GM12878 (cell line): ENCODE measurements at regions not wholly inside any gene's neighbourhood (a gene's known extent, or its start where the extent isn't known, plus 50 kb on each side); places are given as distances from the start of the nearest gene placed in this dataset.

Source experiments
- HCFC1 ChIP-seq: fragments of 150-350 bp; IDR thresholded peaks from 2 replicates; pipeline ENCODE4 v1.6.1; 2014; ENCODE audit warnings: low read length
- LARP7 ChIP-seq: fragments of 450-650 bp; IDR thresholded peaks from 2 replicates; pipeline ENCODE4 v1.6.1; 2017; ENCODE audit warnings: mild to moderate bottlenecking
- MYB ChIP-seq: fragments of 150-350 bp; IDR thresholded peaks from 2 replicates; pipeline ENCODE4 v1.6.1; 2014; ENCODE audit warnings: mild to moderate bottlenecking, low read depth, low read length, borderline replicate concordance
- PAX8 ChIP-seq: fragments of 450-650 bp; IDR thresholded peaks from 2 replicates; pipeline ENCODE4 v1.6.1; 2017; ENCODE audit warnings: mild to moderate bottlenecking, moderate library complexity
- TCF7 ChIP-seq: IDR thresholded peaks from 2 replicates; pipeline ENCODE4 v1.6.1; 2014; ENCODE audit warnings: antibody characterized with exemption, borderline replicate concordance
- YBX1 ChIP-seq: fragments of 450-650 bp; IDR thresholded peaks from 2 replicates; pipeline ENCODE4 v1.6.1; 2016; ENCODE audit warnings: antibody characterized with exemption
- TF ChIP-seq, protein P1 (sequence below): fragments of 450-650 bp; IDR thresholded peaks from 2 replicates; pipeline ENCODE4 v1.6.1; 2018; ENCODE audit warnings: borderline replicate concordance, mild to moderate bottlenecking; ENCODE audit not compliant: partially characterized antibody
- TF ChIP-seq, protein P2 (sequence below): IDR thresholded peaks from 2 replicates; pipeline ENCODE4 v1.6.1; 2012; ENCODE audit warnings: improper control_type of control experiment, low read depth, low read length; ENCODE audit not compliant: insufficient replicate concordance

DNA sequence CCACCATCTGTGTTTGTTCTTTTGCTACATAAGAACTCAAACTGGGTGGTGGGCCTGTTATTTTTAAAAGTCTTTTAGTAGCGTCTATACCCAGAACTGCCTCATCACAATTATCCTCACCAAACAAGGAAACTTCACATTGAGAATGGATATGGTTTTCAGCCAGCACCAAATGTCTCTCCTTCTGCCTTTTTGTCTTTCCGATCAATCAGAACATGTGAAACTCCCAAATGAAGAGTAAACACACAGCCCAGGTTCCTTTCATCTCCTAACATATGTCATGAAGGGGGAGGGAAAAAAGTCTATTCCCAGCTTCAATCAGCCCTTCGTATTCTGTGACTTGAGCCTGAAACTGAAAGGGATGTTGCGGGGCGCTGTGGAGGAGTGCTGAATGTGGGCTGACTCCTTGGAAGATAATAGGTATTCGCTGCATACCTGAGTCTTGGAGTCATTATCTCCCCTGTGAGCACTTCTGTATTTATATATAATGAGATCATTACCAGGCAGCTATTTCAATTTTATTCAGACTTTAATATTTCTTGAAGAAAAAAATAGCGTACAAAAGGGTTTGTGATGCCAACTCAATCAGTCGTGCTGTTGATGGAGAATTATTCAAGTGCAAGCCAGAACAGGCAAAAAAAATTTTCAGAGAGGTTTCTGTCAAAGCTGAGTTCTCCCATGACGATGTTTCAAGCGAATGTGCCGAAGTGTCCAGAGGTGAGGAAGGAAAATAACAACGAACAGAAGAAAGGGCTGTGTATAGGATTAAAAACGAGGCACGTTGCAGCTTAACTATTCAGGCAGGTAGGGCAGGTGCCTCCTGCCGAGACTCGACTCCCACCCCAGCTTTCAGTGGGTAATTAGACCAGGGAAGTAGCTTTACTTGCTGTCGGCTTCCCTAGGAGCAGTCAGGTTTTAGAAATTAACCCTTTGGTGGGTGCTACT lies 163.9 kb upstream of the NOCT start (continued):
- TF ChIP-seq, protein P1, sequence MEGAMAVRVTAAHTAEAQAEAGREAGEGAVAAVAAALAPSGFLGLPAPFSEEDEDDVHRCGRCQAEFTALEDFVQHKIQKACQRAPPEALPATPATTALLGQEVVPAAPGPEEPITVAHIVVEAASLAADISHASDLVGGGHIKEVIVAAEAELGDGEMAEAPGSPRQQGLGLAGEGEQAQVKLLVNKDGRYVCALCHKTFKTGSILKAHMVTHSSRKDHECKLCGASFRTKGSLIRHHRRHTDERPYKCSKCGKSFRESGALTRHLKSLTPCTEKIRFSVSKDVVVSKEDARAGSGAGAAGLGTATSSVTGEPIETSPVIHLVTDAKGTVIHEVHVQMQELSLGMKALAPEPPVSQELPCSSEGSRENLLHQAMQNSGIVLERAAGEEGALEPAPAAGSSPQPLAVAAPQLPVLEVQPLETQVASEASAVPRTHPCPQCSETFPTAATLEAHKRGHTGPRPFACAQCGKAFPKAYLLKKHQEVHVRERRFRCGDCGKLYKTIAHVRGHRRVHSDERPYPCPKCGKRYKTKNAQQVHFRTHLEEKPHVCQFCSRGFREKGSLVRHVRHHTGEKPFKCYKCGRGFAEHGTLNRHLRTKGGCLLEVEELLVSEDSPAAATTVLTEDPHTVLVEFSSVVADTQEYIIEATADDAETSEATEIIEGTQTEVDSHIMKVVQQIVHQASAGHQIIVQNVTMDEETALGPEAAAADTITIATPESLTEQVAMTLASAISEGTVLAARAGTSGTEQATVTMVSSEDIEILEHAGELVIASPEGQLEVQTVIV, result no peak
- TF ChIP-seq PAX8 (no peak), TCF7 (no peak), MYB (no peak), HCFC1 (no peak), LARP7 (no peak), YBX1 (no peak)
- TF ChIP-seq, protein P2, sequence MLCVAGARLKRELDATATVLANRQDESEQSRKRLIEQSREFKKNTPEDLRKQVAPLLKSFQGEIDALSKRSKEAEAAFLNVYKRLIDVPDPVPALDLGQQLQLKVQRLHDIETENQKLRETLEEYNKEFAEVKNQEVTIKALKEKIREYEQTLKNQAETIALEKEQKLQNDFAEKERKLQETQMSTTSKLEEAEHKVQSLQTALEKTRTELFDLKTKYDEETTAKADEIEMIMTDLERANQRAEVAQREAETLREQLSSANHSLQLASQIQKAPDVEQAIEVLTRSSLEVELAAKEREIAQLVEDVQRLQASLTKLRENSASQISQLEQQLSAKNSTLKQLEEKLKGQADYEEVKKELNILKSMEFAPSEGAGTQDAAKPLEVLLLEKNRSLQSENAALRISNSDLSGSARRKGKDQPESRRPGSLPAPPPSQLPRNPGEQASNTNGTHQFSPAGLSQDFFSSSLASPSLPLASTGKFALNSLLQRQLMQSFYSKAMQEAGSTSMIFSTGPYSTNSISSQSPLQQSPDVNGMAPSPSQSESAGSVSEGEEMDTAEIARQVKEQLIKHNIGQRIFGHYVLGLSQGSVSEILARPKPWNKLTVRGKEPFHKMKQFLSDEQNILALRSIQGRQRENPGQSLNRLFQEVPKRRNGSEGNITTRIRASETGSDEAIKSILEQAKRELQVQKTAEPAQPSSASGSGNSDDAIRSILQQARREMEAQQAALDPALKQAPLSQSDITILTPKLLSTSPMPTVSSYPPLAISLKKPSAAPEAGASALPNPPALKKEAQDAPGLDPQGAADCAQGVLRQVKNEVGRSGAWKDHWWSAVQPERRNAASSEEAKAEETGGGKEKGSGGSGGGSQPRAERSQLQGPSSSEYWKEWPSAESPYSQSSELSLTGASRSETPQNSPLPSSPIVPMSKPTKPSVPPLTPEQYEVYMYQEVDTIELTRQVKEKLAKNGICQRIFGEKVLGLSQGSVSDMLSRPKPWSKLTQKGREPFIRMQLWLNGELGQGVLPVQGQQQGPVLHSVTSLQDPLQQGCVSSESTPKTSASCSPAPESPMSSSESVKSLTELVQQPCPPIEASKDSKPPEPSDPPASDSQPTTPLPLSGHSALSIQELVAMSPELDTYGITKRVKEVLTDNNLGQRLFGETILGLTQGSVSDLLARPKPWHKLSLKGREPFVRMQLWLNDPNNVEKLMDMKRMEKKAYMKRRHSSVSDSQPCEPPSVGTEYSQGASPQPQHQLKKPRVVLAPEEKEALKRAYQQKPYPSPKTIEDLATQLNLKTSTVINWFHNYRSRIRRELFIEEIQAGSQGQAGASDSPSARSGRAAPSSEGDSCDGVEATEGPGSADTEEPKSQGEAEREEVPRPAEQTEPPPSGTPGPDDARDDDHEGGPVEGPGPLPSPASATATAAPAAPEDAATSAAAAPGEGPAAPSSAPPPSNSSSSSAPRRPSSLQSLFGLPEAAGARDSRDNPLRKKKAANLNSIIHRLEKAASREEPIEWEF, result no peak
